ENCODE measurements at regions not wholly inside any gene's neighbourhood (a gene's known extent, or its start where the extent isn't known, plus 50 kb on each side); places are given as distances from the start of the nearest gene placed in this dataset.

- no peak for TF ChIP-seq POLR2A (IDR thresholded peaks at IDR 0.05; ENCODE audit: low read depth, low read length)
- TF ChIP-seq TAF1 (IDR thresholded peaks at IDR 0.05; ENCODE audit: low read depth, low read length), result no peak
- no peak for TF ChIP-seq POLR2AphosphoS5 (IDR thresholded peaks at IDR 0.05; ENCODE audit: low read depth, low read length)
- TF ChIP-seq SPI1 (IDR thresholded peaks at IDR 0.05; ENCODE audit: low read depth, low read length), result no peak
- TF ChIP-seq POU2F2 (IDR thresholded peaks at IDR 0.05; ENCODE audit: low read depth, low read length), result no peak
These were observed 346.4 kb upstream of the AJAP1 start for GRCh38 chr1:4307911-4308545.
